Gastroesophageal sphincter (tissue), 4 donors: ENCODE measurements at regions not wholly inside any gene's neighbourhood (a gene's known extent, or its start where the extent isn't known, plus 50 kb on each side); places are given as distances from the start of the nearest gene placed in this dataset.

Experiments
- ATAC-seq: fragments of 150-250 bp; one replicate; pipeline ENCODE4 v1.9.1; 2016; ENCODE audit warnings: mild to moderate bottlenecking, moderate library complexity
- H3K27ac ChIP-seq, 4 donors: fragments of 200-600 bp; sonication (generic) in 3 of 4; 1 replicate in 3 of 4; 2 replicates in 1 of 4; pipeline ENCODE4 v1.5.1; 2016 to 2019
- H3K27me3 ChIP-seq: fragments of 200-600 bp; sonication (generic); one replicate; pipeline ENCODE4 v1.5.1; 2019
- H3K36me3 ChIP-seq, 2 donors: fragments of 200-600 bp; sonication (generic); one replicate each; pipeline ENCODE4 v1.5.1; 2019; ENCODE audit warnings: control low read depth in 1 of 2
- H3K4me1 ChIP-seq, 3 donors: fragments of 200-600 bp; sonication (generic); 1 replicate in 2 of 3; 2 replicates in 1 of 3; pipeline ENCODE4 v1.5.1; 2016 to 2019; ENCODE audit warnings: control low read depth in 2 of 3
- H3K4me3 ChIP-seq, 2 donors: fragments of 200-600 bp; sonication (generic); one replicate each; pipeline ENCODE4 v1.5.1; 2019; ENCODE audit warnings: mild to moderate bottlenecking in 1 of 2, moderate library complexity in 1 of 2
- H3K9me3 ChIP-seq, 3 donors: fragments of 200-600 bp; sonication (generic); one replicate each; pipeline ENCODE4 v1.5.1; 2017 to 2019; ENCODE audit warnings: control low read depth in 2 of 3
- CTCF ChIP-seq, 4 experiments: fragments of 200-600 bp in 2 of 4; fragments of 450-650 bp in 2 of 4; sonication (generic) in 1 of 4; IDR thresholded peaks; one replicate each; pipeline ENCODE4 v1.5.1; 2017 to 2019; ENCODE audit warnings: antibody characterized with exemption in 4 of 4, mild to moderate bottlenecking in 2 of 4, moderate library complexity in 2 of 4
- EP300 ChIP-seq: sonication (generic); formaldehyde crosslinking; IDR thresholded peaks from one replicate; pipeline ENCODE4 v1.6.1; 2017; ENCODE audit warnings: antibody characterized with exemption, mild to moderate bottlenecking
- POLR2A ChIP-seq, 2 donors: fragments of 450-650 bp; IDR thresholded peaks; one replicate each; pipeline ENCODE4 v1.6.1; 2017; ENCODE audit warnings: antibody characterized with exemption in 2 of 2, mild to moderate bottlenecking in 2 of 2, moderate library complexity in 1 of 2
- POLR2AphosphoS5 ChIP-seq: sonication (generic); formaldehyde crosslinking; IDR thresholded peaks from one replicate; pipeline ENCODE4 v1.6.1; 2017; ENCODE audit warnings: antibody characterized with exemption
- WGBS, 2 donors: methylation state at CpG; one replicate each; pipeline ENCODE4 v1.1.5; 2018; ENCODE audit warnings: low coverage in 1 of 2; 5-methylcytosine and 5-hydroxymethylcytosine counted together

GRCh38 chr2:225788571-225789094, 389.1 kb downstream of the NYAP2 start:
- 56 to 60% methylated on average over 5 of the region's 5 CpGs for WGBS, 2 donors
- ATAC-seq, result no peak

GRCh38 chr2:225787497-225787896, 388.0 kb downstream of the NYAP2 start:
- no peak for TF ChIP-seq POLR2AphosphoS5
- TF ChIP-seq CTCF (IDR thresholded peaks at IDR 0.05), result no peak
- no peak for TF ChIP-seq EP300
- no peak for TF ChIP-seq POLR2A (IDR thresholded peaks at IDR 0.05)
- WGBS, 2 donors, result 83 to 100% methylated on average over 1 to 2 of the region's 2 CpGs
- Histone ChIP-seq H3K27ac (no peak overlapping the region), H3K4me3 (no peak overlapping the region), H3K4me1 (no peaks in the 10 kb centered on the region), H3K27me3 (no peaks in the 10 kb centered on the region), H3K9me3 (no peaks in the 10 kb centered on the region), H3K36me3 (no peaks in the 10 kb centered on the region)
- ATAC-seq, result no peak

More at GRCh38 chr2:225788571-225789094, 389.1 kb downstream of the NYAP2 start:
- H3K4me1 ChIP-seq, result no peaks in the 10 kb centered on the region
- H3K27ac ChIP-seq, result no peak overlapping the region
- H3K4me3 ChIP-seq, result no peak overlapping the region
- no peaks in the 10 kb centered on the region for H3K27me3 ChIP-seq
- no peak for TF ChIP-seq POLR2A (IDR thresholded peaks at IDR 0.05)
- no peak for TF ChIP-seq POLR2AphosphoS5
- TF ChIP-seq CTCF (IDR thresholded peaks at IDR 0.05), result no peak
- TF ChIP-seq EP300, result no peak
- no peaks in the 10 kb centered on the region for H3K36me3 ChIP-seq
- H3K9me3 ChIP-seq, result no peaks in the 10 kb centered on the region

- no peak for ATAC-seq
- TF ChIP-seq CTCF (IDR thresholded peaks at IDR 0.05), result no peak
- no peak for TF ChIP-seq EP300
- H3K9me3 ChIP-seq, result no peaks in the 10 kb centered on the region
- no peaks in the 10 kb centered on the region for H3K27me3 ChIP-seq
- WGBS, 2 donors, result 71 to 79% methylated on average over 2 of the region's 2 CpGs
- no peaks in the 10 kb centered on the region for H3K36me3 ChIP-seq
- H3K4me3 ChIP-seq, result no peak overlapping the region
- no peaks in the 10 kb centered on the region for H3K4me1 ChIP-seq
- no peak overlapping the region for H3K27ac ChIP-seq
Observed at GRCh38 chr2:225781991-225782390, 382.5 kb downstream of the NYAP2 start.

- no peaks in the 10 kb centered on the region for H3K36me3 ChIP-seq
- TF ChIP-seq CTCF (IDR thresholded peaks at IDR 0.05) (no peak), POLR2A (IDR thresholded peaks at IDR 0.05) (no peak), EP300 (no peak), POLR2AphosphoS5 (no peak)
- 91 to 95% methylated on average over 2 of the region's 2 CpGs for WGBS, 2 donors
- no peak for ATAC-seq
- no peak overlapping the region for H3K4me3 ChIP-seq
- H3K4me1 ChIP-seq, result no peaks in the 10 kb centered on the region
- no peaks in the 10 kb centered on the region for H3K27me3 ChIP-seq
- no peaks in the 10 kb centered on the region for H3K9me3 ChIP-seq
- no peak overlapping the region for H3K27ac ChIP-seq
Observed at GRCh38 chr2:225781145-225781544, 381.6 kb downstream of the NYAP2 start.

GRCh38 chr2:225779829-225780228, 380.3 kb downstream of the NYAP2 start:
- Histone ChIP-seq H3K27me3 (no peaks in the 10 kb centered on the region), H3K4me3 (no peak overlapping the region)
- no peak for ATAC-seq

More at GRCh38 chr2:225779829-225780228, 380.3 kb downstream of the NYAP2 start:
- H3K27ac ChIP-seq, result no peak overlapping the region
- peaks cover 0 to 10% (median 0%) of the 10 kb centered on the region in 3 donors for H3K9me3 ChIP-seq
- WGBS, 2 donors, result 60 to 80% methylated on average over 1 of the region's 1 CpG
- H3K4me1 ChIP-seq, result no peaks in the 10 kb centered on the region
- TF ChIP-seq CTCF (IDR thresholded peaks at IDR 0.05) (no peak), EP300 (no peak), POLR2A (IDR thresholded peaks at IDR 0.05) (no peak), POLR2AphosphoS5 (no peak)
- H3K36me3 ChIP-seq, result no peaks in the 10 kb centered on the region
